Kidney tubule cell (primary cell): ENCODE measurements at regions not wholly inside any gene's neighbourhood (a gene's known extent, or its start where the extent isn't known, plus 50 kb on each side); places are given as distances from the start of the nearest gene placed in this dataset.

ENCODE experiments used
- DNase-seq: peaks from one replicate; pipeline ENCODE4 v3.0.0-alpha.2; 2018; ENCODE audit warnings: low spot score

DNA sequence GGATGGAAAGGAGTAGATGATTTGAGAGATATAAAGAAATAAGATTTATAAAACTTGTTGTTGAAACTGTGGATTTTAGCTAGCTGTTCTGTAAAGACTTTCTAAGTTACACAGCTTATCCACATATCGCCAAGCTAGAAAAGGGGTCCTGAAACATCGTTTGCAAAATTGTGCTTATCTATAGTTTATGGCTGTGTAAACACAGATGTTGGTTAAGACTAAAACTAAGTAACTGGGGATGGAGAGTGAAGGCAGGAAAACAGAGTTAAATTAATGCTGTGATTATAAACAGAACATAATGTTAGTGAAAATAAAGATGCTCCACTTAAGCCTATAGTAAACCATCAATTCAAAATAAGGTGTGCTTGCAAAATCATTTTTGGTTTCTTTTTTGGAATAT lies 311.3 kb upstream of the DDHD1 start:
- DNase-seq = no peak

DNA sequence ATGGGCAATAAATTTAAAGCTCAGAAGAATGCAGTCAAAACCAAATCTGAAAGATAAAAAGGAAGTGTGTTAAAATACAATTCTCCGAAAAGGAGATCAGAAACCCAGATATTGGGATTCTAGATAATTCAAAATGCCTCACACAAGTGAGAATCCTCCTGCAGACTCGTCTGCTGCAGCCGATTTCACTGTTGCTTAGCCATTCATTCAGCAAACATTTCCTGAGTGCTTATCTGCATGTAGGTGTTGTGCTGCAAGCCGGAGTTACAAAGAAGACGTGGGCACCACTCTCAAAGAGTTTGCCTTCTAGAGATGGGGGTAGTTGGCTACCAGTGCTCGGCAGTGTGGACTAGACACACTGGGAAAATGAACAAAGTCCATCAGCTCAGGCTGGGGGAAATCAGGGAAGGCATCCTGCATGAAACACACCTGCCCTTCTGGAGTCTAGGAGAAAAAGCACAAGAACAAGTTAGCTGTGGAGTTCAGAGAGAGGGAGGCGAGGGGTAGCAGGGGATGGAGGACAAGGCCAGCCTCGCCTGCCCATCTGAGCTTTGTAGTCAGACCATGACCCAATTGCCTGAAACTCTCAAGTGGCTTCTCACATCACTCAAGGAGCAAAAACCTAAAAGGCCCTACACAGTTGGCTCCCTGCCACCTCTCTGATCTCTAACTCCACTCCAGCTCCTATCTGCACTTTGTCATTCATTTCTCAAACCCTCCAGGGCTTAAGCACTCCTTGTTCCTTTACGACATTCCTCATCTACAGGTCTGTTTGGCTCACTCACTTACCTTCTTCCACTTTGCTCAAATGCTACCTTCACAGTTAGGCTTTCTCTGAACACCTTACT lies 310.0 kb upstream of the DDHD1 start:
- DNase-seq = no peak

GRCh38 chr14:53461858-53462257 lies 308.7 kb upstream of the DDHD1 start:
- DNase-seq = no peak

DNA sequence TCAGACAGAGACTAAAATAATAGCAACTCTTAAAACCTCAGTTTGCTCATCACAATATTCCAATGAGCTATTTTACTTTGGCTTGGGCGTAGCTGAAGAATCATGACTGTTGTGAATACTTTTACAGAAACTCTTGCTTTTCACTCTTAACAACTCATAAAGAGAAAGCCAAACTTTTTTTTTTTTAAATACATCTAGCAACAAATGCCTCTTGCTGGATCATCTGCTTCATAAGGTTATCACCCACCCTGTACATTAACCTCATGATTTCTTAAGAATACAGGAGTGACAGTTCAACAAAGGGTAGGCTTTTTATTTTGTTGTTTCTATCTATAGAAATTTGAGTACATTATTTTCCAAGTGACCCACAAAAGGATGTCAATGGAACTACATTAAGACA lies 307.4 kb upstream of the DDHD1 start:
- DNase-seq = no peak

GRCh38 chr14:53458368-53458814 lies 305.3 kb upstream of the DDHD1 start:
- peak; percentile 61 for DNase-seq

- DNase-seq = no peak
These were observed 303.8 kb upstream of the DDHD1 start for GRCh38 chr14:53456931-53457330.

DNA sequence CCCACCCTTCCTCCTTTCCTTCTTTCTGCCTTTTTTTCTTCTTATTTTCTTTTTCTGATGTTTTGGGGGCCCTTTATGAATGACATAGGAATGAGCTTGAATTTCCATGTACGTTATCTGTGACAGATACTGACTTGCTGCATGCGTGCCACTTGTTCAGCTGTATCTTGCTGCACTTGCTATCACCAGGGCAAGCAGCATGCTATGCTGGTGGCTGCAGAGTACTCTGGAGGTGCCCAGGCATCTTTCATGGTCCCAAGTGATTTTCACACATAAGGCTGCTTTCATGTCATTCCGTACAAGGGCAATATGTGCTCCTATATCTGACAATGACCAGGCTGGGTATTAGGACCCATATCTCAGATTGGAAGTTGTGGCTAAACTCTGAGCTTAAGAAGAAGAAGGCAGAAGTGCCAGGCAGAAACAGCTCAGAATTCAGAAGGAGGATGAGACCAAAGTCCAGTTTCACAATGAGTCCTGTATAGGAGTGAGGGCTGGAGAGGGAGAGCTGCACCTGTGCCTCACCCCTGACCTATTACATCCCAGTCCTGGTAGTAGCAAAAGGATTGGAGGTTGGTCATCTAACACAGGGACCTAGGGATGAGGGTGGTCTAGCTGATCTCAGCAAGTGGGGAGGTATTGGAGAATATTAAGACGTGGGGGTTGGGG lies 299.0 kb upstream of the DDHD1 start:
- DNase-seq = no peak

GRCh38 chr14:53450871-53451270 lies 297.7 kb upstream of the DDHD1 start:
- peak; percentile 45 for DNase-seq

DNA sequence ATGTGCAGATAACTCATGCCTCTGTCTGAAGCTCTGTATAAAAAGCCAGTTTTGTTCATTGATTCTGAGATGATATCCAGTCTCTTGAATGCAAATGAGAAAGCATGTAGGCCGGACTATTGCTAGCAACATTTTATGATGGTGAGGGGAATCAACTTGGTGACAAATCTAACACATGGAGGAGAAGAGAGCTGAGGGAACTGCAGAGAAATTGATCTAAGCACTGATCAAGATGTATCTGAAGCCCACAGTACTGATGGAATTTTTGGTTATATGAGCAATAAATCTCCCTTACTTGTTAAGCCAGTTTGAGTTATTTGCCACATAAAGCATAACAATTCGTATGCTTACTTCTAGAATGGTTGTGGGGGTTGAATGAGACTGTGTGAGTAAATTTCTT lies 295.6 kb upstream of the DDHD1 start:
- DNase-seq = no peak

DNA sequence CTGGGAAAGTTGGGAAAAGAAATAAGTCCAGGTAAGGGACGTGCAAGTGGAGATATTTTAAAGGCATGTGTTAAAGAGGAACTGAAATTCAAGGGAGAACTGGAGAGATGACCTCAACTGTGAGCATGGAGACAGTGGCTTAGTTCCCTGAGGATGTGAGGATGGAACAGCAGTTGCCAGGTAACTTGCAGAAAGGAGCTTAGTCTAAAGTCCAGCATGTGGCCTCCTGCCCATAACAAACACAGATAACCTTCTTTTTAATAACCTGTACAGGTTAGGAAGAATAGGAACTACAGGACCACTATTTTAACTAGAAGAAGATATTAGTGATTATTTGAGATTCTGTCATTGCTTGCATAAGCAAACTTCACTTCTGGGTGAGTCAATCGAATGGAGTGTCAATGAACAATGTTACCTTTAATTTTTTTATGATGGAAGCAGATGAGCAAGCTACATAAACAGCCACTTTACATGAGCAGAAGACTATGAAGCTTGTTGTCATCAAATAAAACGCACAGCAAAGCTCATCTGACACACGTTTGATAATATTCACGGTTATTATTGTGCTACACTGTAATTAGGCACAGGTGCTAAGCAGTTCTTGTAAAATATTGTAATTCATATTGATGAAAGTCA lies 291.7 kb upstream of the DDHD1 start:
- no peak for DNase-seq

GRCh38 chr14:53441789-53442188 lies 288.7 kb upstream of the DDHD1 start:
- DNase-seq = no peak

- no peak for DNase-seq
These were observed 284.7 kb upstream of the DDHD1 start for GRCh38 chr14:53437858-53438257.

DNA sequence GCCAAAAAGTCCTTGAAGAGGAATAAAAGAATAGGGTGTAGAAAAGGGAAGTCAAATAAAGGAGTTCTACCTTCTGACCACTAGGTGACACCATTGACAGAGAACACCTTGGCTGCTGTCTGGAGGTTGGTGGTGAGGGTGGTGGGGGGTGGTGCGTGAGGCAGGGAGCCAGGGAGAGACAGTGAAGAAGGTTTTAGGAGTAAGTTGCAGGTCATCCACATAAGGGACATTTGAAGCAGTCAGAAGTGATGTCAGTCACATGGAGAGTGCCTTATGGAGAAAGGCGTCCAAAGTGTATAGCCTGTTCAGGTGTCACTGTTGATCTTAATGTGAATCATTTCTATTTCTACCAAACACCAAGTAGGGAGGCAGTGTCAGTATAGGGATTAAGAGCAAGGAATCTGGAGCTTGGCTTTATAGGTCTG lies 279.3 kb upstream of the DDHD1 start:
- peak; percentile 47 for DNase-seq

DNA sequence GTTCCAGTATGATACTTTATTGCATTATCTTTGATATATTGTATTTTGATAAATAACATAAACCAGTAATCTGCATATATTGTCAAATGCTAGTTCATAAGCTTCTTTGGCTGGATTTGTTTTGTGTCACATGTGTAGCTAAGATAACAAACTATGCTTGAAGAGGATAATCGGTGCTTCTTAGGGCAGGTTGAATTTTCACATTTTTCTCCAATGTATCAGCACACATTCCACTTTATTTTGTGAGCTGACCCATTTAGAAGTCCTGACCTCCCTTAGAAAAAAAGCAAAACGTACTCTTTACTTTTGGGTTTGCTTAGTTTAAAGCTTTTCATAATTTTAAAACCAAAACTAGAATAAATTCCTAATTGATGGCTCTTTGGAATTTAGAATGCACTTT lies 277.7 kb upstream of the DDHD1 start:
- DNase-seq = no peak

GRCh38 chr14:53412819-53413675 lies 259.9 kb upstream of the DDHD1 start:
- peak; percentile 8 for DNase-seq

GRCh38 chr14:53411125-53411524 lies 258.0 kb upstream of the DDHD1 start:
- peak; percentile 46 for DNase-seq

DNA sequence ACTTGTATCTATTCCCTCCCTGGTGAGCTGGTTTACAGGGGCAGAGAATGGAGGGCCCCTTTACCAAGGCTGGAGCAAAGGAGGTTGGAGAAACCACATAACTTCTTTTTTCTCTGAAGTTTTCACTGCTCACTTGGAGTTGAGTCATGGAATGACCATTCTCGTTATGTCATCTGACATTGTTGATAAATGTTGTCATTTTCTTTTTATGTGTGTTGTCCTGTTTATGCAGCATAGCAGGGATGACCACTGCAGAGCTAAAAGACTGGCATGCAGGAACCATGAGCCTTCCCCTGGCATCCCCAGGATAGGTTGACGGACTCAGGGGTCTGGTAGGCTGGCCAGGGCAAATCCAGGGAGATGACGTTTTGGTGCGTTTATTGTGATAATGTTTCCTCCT lies 256.8 kb upstream of the DDHD1 start:
- peak; percentile 59 for DNase-seq

DNA sequence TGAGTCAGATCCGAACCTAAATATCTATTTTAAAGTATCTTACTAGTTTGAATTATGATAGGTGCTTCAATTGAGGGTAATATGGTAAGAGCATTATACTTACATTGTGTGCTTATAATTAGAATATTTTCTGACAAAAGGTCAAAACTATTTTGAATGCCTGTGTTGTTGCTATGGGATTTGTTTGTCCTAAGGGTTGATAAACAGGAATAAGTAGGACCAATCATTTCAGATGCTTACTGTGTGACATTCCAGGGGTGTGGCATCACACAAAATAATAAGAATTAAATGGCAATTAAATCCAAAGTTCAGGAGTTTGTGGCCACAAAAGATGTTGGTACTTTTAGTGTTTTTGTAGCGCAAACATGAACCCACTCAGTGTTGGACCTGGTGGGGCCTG lies 256.2 kb upstream of the DDHD1 start:
- DNase-seq = peak; percentile 4

DNA sequence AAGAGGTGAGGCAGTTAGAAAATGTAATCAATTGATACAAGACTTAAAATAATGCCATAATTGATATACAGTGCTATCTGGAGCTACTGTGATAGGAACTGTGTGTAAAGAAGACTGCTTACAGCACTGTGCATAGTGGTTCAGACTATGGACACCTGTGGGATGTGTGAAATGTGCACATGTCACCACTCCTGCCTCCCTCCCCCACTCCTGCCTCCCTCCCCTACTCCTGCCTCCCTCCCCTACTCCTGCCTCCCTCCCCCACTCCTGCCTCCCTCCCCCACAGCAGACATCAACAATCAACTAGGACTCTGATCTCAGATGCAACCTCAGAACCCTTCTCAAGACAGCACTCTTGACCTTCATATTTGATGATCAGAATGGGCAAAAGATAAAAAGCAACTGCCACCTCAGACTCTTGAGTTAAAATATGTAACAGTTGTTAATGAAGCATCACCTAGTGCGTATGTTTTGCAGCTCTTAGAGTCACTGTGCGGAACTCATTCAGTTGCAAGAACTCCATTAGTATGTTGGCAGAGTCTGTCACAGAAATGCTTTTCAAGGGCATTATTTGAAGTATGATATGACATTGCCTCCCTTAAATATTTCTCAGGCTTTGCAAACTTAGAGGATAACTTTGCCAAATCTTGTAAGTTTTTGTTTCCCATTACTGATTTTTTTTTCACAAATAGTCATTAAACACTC lies 255.2 kb upstream of the DDHD1 start:
- no peak for DNase-seq

DNA sequence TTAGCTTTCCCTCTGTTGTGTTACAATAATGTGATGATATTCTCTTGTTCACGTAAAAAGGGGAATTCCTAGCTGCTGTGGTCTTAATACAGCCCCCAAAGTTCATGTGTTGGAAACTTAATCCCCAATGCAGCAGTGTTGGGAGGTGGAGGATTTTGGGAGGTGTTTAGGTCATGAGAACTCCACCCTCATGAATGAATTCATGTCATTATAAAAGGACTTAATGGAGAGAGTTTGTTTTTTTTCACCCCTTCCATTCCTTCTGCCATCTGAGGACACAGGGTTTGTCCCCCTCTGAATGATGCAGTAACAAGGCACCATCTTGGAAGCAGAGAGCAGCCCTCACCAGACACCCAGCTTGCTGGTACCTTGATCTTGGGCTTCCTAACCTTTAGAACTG lies 253.4 kb upstream of the DDHD1 start:
- no peak for DNase-seq

DNA sequence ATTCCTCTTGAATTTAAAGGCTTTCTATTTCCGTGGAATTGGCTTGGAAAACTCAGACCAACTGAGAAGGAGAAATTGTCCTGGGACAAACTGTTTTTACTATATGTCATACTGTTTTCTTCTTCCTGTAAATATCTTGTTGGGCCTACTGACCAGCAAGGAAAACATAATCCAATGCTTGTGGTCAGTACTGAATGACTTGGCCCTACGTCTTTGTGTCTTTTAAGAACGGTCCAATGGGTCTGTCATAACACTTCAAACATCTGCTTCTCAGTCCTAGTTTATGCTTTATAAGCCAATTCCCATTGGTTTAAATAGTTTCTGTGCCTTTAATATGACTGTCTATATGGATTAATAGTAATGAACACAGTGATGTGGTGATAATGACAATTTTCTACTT lies 248.5 kb upstream of the DDHD1 start:
- no peak for DNase-seq
